ENCODE measurements at regions not wholly inside any gene's neighbourhood (a gene's known extent, or its start where the extent isn't known, plus 50 kb on each side); places are given as distances from the start of the nearest gene placed in this dataset.
"Not testable (repeated sequence)": the region's sequence is repeated elsewhere in the genome, so short reads cannot be mapped to it uniquely, and the experiment has no call there.

DNA sequence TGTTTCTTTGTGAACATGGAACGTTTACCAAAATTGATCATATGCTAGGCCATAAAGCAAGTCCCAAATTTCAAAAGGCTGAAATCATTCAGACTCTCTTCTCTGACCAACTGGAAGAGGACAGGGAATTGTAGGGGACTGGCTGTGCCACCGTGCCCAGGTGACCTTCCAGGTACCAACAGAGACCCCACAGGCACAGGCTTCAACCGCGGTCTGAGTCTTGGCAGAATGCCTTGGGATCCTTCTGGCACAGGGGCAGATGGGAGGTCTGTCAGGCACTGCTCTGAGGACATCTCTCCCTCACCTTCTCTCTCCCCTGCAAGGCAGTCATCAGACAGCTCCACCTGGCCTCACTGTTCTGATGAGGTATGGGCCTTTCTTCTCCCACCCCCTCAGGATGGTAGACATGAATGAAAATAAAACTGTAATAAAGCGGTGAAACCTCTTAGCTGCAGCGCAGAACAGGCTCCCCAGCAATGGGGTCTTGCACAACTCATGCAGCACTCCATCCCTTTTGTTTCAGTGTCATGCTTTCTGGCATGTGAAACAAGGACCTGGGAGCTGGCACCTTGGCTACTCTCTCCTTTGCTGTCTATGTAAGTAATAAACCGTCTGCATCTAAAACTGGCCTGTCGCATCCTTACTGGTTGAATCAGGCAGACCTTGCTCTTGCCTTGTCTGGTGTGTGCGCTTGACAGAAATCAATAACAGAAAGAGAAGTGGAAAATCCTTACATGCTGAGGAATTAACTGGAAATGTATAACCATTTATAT lies 289.2 kb downstream of the KLF13 start:
- H3K4me3 ChIP-seq (ENCODE audit: low read depth, low read length) = no peak overlapping the region
- TF ChIP-seq, protein P1, sequence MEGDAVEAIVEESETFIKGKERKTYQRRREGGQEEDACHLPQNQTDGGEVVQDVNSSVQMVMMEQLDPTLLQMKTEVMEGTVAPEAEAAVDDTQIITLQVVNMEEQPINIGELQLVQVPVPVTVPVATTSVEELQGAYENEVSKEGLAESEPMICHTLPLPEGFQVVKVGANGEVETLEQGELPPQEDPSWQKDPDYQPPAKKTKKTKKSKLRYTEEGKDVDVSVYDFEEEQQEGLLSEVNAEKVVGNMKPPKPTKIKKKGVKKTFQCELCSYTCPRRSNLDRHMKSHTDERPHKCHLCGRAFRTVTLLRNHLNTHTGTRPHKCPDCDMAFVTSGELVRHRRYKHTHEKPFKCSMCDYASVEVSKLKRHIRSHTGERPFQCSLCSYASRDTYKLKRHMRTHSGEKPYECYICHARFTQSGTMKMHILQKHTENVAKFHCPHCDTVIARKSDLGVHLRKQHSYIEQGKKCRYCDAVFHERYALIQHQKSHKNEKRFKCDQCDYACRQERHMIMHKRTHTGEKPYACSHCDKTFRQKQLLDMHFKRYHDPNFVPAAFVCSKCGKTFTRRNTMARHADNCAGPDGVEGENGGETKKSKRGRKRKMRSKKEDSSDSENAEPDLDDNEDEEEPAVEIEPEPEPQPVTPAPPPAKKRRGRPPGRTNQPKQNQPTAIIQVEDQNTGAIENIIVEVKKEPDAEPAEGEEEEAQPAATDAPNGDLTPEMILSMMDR (IDR thresholded peaks at IDR 0.05; ENCODE audit: insufficient read depth, low read depth, low read length) = no peak
- DNase-seq (ENCODE audit: low read depth) = no peak

DNA sequence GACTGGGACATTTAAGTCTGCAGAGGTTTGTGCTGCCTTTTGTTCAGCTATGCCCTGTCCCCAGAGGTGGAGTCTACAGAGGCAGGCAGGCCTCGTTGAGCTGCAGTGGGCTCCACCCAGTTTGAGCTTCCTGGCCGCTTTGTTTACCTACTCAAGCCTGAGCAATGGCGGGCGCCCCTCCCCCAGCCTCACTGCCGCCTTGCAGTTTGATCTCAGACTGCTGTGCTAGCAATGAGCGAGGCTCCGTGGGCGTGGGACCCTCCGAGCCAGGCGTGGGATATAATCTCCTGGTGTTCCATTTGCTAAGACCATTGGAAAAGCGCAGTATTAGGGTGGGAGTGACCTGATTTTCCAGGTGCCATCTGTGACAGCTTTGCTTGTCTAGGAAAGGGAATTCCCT lies 296.7 kb downstream of the KLF13 start:
- H3K4me3 ChIP-seq (ENCODE audit: low read depth, low read length) = not testable (repeated sequence)

DNA sequence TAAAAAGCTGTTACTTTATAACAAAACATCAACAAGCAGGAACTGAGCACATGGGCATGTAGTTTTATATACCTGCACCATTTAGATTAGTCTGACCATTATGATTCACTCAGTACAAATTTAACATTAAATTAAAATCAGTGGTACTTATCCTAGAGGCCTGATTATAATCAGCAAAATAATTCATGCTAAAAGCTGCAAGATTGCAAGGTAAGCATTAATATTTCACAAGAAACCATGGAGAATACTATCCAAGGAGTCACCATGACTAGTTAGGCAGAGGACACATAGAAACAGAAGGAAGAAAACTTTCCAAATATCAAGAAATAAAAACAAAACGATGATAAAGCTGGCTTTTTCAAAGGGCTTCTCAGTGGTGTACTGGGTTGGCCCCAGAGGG lies 297.5 kb downstream of the KLF13 start:
- H3K4me3 ChIP-seq (ENCODE audit: low read depth, low read length); DNase-seq (ENCODE audit: low read depth): not testable (repeated sequence)

More for the DNA sequence above, 296.7 kb downstream of the KLF13 start:
- not testable (repeated sequence) for DNase-seq (ENCODE audit: low read depth)

DNA sequence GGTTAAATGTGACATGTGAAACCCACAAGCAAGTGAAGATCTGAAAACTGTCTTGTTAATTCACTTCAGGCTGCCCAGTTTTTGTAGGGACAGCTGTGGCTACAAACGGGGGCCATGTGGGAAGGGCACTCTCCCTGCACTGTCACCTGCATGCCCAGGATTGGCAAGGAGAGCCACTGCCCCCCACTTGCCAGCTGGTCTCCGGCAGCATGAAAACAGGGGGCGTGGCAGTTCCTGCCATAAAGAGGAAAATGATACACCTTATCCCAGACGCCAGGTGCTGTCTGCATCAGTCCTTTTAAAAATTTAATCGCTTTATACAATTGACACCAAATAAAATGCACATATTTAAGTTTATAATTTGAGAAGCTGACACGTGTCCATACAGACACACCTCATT lies 309.1 kb downstream of the KLF13 start:
- not testable (repeated sequence) for DNase-seq (ENCODE audit: low read depth); H3K4me3 ChIP-seq (ENCODE audit: low read depth, low read length)

DNA sequence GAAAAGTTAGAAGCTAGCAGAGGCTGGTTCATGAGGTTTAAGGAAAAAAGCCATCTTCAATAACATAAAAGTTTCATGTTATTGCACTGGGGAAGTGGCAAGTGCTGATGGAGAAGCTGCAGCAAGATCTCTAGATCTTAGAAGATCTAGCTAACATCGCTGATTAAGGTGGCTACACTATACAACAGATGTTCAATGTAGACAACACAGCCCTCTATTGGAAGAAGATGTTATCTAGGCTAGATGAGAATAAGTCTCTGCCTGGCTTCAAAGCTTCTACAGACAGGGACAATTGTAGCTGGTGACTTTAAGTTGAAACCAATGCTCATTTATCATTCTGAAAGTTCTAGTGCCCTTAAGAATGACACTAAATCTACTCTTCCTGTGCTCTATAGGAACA lies 310.3 kb downstream of the KLF13 start:
- DNase-seq (ENCODE audit: low read depth); H3K4me3 ChIP-seq (ENCODE audit: low read depth, low read length): not testable (repeated sequence)

DNA sequence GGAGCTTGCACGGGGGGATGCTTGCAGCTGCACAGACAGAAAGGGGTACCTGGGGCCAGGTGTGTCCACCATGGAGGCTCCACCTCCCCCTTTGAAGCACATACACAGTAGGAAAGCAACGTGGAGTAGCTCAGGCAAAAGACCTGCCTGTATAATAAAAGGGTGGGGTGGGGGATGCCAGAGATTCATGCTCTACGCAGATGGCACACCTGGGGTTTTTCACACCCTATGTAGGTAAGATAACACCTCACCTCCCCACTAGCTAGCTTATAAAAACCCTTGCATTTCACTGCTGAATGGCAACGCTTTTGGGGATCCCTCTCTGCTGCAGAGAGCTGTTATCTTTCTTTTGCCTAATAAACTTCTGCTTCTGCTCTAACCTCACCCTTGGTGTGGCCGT lies 317.3 kb downstream of the KLF13 start:
- not testable (repeated sequence) for DNase-seq (ENCODE audit: low read depth); H3K4me3 ChIP-seq (ENCODE audit: low read depth, low read length)

DNA sequence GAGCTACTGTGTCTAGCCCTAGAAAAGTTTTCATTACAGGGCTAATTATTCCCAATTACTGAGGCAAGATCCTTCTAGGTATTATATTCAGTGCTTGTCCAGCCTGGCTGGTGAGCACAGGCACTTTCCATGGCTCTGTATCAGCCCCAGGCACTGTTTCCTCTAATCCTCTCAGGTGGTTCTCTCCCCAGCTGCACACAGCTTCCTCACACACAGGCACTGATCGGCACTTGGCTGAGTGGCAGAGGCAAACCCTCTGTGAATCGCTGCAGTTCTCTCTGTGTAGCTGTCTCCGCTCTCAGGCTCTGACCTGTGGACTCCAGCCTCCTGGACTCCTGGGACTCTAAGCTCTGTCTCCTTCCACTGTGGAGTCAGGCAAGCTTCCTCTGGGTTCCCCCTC lies 318.1 kb downstream of the KLF13 start:
- not testable (repeated sequence) for H3K4me3 ChIP-seq (ENCODE audit: low read depth, low read length); DNase-seq (ENCODE audit: low read depth)

DNA sequence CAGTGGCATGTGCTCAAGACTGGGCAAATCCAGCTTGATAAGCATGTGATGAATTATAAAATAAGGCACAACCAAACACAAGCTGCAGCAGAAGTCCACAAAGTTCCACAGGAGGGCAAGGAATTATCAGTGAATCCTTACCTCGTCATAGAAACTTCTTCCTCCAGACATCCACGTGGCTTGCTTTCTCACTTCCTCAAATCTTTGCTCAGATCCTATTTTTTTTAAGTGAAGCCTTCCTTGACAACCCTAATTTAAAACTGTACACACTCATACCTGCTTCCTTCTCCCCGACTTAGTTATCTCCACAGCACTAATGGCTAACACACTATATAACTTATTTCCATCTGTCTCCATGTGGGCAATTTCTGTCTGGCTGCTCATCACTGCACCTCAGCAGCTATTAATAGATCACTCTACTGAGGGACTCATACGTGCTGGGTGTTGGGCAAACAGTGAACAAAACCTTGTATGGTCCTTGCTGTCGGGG lies 320.7 kb downstream of the KLF13 start:
- not testable (repeated sequence) for H3K4me3 ChIP-seq (ENCODE audit: low read depth, low read length); DNase-seq (ENCODE audit: low read depth)

DNA sequence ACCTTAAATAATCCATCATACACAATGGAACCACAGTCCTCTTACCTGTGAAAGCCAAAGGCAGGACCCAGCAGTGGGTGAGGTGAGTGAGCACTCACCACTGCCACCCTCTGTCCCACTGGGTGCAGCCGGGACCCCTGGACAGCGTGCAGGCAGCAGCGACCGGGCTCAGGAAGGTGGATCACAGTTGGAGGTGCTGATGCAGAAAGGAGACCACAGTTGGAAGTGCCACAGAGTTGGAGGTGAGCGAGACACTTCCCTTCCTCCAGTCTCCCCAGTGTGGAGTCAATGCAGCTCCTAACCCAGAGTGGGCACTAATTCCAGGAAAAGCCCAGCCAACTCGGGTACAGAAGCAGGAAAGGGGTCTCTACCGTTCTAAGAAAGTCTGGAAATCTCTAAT lies 323.0 kb downstream of the KLF13 start:
- DNase-seq (ENCODE audit: low read depth); H3K4me3 ChIP-seq (ENCODE audit: low read depth, low read length): not testable (repeated sequence)

DNA sequence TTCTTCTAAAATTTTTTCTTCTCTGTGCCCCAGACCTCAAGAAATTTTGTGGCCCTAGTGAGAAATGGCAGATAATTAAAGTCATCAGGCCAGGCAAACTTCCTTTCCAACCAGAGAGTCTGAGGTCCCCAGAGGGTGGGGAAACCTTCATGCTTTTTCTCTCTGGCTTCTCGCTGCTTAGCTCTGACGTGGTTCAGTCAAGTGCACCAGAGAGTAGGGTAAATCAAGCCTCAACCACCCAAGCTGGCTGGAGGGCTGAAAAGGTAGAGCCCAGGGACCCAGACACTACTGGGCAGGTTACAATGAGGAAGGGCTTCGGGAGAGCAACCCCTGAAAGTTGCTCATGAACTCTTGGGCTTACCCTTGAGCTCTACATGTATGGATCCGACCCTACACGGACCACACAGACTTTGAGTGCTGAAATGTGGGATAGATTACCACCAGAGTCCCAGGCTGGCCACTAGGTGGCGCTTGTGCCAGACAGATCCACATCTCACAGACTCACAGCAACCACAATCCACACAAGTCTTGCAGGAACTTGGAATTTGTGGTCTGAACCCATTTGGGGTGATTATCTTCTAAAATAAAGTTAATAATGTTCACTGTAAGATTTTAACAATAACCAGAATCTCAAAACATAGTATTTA lies 323.5 kb downstream of the KLF13 start:
- not testable (repeated sequence) for DNase-seq (ENCODE audit: low read depth); H3K4me3 ChIP-seq (ENCODE audit: low read depth, low read length)
- TF ChIP-seq, protein P1 (IDR thresholded peaks at IDR 0.05; ENCODE audit: insufficient read depth, low read depth, low read length) = peak; percentile 16

DNA sequence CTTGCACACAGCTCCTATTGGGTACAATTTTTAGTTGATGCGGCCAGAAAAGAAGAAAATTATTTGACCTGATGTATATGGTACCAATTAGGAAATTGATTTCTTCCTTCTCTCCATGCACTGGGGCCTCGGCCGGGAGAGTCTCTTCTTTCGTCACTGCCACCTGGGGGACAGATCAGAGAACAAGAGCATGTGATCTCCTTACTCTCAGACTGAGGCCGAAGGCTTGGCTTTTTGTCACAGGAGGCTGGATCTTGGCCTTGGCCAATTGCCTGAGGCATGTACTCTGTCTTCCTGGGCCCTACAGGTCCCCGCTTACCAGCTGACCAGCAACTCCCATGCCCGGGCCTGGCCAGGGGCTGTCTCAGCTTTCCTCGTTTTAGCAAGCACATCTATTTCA lies 330.3 kb downstream of the KLF13 start:
- H3K4me3 ChIP-seq (ENCODE audit: low read depth, low read length); DNase-seq (ENCODE audit: low read depth): not testable (repeated sequence)

DNA sequence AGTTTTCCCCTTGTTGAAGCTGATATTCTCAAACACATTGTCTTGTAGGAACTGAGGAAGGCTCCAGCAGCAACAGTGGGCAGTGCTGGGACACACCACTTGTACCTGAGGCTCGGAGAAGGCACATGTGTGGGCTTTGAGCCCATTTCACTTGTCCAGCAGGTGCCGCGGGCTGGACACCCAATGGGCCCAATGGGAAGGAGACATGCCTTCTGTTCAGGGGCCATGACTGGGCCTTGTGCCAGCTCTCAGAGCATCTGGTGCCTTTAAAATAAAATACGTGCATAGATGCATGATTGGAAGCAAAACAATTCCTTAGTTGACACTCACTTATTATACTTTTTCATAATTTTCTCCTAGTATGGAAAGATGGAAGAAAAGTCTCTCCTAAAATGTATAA lies 334.2 kb downstream of the KLF13 start:
- no peak overlapping the region for H3K4me3 ChIP-seq (ENCODE audit: low read depth, low read length)
- TF ChIP-seq, protein P1 (IDR thresholded peaks at IDR 0.05; ENCODE audit: insufficient read depth, low read depth, low read length) = no peak
- DNase-seq (ENCODE audit: low read depth) = no peak

DNA sequence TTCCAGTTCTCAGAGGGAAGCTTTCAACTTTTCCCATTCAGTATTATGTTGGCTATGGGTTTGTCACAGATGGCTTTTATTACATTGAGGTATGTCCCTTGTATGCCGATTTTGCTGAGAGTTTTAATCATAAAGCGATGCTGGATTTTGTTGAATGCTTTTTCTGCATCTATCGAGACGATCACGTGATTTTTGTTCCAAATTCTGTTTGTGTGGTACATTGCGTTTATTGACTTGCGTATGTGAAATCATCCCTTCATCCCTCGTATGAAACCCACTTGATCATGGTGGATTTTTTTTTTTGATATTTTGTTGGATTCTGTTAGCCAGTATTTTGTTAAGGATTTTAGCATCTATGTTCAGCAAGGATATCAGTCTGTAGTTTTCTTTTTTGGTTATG lies 339.1 kb downstream of the KLF13 start:
- DNase-seq (ENCODE audit: low read depth); H3K4me3 ChIP-seq (ENCODE audit: low read depth, low read length): not testable (repeated sequence)

DNA sequence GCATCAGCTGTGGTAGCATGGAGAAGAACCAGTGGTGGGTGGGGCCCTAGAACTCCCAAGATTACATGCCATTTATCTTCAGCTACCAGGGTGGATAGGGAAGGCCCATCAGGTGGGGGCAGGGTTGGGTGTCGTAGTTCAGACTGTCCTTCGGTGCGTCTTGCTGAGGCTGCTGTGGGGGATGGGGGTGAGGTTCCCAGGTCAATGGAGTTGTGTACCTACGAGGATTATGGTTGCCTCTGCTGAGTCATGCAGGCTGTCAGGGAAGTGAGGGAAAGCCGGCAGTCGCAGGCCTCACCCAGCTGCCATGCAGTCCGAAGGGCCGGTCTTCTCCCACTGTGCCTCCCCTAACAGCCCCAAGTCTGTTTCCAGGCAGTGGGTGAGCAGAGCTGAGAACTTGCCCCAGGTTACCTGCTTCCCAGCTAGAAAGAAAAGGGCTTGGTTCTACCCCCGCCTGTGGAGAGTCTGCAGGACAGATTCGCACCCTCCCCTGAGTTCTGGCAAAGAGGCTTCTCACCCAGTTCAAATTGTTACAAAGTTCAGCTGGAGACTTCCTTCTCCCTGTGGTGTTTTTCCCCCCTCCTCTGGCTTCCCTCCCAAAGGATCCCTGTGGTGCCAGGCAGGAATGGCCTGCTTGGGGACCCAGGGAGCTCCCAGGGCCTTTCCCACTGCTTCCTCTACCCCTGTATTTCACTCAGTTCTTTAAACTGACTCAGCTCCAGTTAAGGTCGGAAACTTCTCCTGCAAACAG lies 342.7 kb downstream of the KLF13 start:
- H3K4me3 ChIP-seq (ENCODE audit: low read depth, low read length); DNase-seq (ENCODE audit: low read depth): not testable (repeated sequence)

DNA sequence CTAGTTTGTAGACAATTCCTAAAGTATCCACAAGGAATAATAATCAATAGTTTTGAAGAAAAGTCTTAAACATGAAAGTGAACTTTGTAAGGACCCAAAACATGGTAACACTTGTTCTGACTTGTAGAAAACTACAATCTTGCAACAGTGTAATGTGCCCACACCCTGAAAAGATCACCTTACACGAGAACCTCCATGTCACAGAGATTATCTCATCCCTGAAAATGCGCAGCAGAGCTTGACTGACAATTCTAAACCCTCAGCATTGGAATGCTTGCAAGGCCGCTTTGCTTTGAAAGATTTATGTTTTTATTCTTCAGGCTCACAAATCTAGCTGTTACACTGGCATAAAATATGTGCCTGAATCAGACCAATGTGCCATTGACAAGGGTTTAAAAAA lies 346.6 kb downstream of the KLF13 start:
- DNase-seq (ENCODE audit: low read depth); H3K4me3 ChIP-seq (ENCODE audit: low read depth, low read length): not testable (repeated sequence)

Data from fibroblast of villous mesenchyme (primary cell).